Ascending aorta (tissue), 2 donors: ENCODE measurements at regions not wholly inside any gene's neighbourhood (a gene's known extent, or its start where the extent isn't known, plus 50 kb on each side); places are given as distances from the start of the nearest gene placed in this dataset.

Experiments used
- DNase-seq, 2 donors: peaks; one replicate each; pipeline ENCODE4 v3.0.0-alpha.2; 2019; ENCODE audit warnings: low spot score in 2 of 2
- H3K27ac ChIP-seq, 2 donors: fragments of 200-600 bp; sonication (generic); one replicate each; pipeline ENCODE4 v1.5.1; 2016 to 2017; ENCODE audit warnings: mild to moderate bottlenecking in 1 of 2
- H3K27me3 ChIP-seq: fragments of 200-600 bp; sonication (generic); one replicate; pipeline ENCODE4 v1.5.1; 2017
- H3K36me3 ChIP-seq, 2 donors: fragments of 200-600 bp; sonication (generic); one replicate each; pipeline ENCODE4 v1.5.1; 2016
- H3K4me1 ChIP-seq, 2 donors: fragments of 200-600 bp; sonication (generic); one replicate each; pipeline ENCODE4 v1.5.1; 2016 to 2017; ENCODE audit warnings: mild to moderate bottlenecking in 1 of 2
- H3K4me3 ChIP-seq, 2 donors: fragments of 200-600 bp; sonication (generic); one replicate each; pipeline ENCODE4 v1.5.1; 2016 to 2017; ENCODE audit warnings: mild to moderate bottlenecking in 1 of 2
- H3K9me3 ChIP-seq, 2 donors: fragments of 200-600 bp; sonication (generic); one replicate each; pipeline ENCODE4 v1.5.1; 2016
- intact Hi-C: fragments of 100-400 bp; cut with DNase I; formaldehyde crosslinking; loops from one replicate; pipeline ENCODE4 v1.15.1; 2023
- TF ChIP-seq, protein P1 (sequence below), 3 experiments: fragments of 200-600 bp in 2 of 3; fragments of 450-650 bp in 1 of 3; sonication (generic) in 2 of 3; IDR thresholded peaks; one replicate each; pipeline ENCODE4 v1.5.1; 2016 to 2019; ENCODE audit warnings: antibody characterized with exemption in 3 of 3, mild to moderate bottlenecking in 1 of 3, moderate library complexity in 1 of 3

DNA sequence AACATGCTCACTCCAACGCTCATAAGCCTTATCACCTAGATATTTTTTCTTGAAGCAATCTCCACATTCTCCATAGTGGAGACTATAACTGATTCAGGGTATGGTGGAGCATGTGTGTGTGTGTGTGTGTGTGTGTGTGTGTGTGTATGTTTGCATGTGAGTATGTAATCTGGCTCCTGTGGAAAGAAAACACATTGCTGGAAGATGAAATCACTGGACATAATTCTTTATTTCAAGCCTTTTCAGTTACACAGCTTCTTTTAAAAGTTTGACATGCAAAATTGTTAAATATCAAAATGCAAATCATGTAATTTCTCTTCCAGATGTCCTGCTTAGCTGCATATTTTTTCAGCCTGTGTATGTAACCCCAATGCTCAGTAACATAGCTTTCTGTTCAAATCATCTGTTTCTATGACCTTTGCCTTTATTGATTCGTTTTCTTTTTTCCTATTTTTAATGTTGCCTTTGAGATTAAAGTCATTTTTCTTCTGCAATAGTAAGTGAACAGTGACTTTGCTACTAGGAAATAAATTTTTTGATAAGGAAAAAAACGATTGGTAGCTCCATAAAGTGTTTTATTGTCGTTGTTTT is 80.5 kb upstream of the BTG1 start:
- no peaks in the 10 kb centered on the region for H3K36me3 ChIP-seq
- DNase-seq = no peak
- no peak overlapping the region for H3K4me3 ChIP-seq
- H3K27ac ChIP-seq = no peak overlapping the region
- H3K9me3 ChIP-seq = no peaks in the 10 kb centered on the region
- TF ChIP-seq, protein P1, sequence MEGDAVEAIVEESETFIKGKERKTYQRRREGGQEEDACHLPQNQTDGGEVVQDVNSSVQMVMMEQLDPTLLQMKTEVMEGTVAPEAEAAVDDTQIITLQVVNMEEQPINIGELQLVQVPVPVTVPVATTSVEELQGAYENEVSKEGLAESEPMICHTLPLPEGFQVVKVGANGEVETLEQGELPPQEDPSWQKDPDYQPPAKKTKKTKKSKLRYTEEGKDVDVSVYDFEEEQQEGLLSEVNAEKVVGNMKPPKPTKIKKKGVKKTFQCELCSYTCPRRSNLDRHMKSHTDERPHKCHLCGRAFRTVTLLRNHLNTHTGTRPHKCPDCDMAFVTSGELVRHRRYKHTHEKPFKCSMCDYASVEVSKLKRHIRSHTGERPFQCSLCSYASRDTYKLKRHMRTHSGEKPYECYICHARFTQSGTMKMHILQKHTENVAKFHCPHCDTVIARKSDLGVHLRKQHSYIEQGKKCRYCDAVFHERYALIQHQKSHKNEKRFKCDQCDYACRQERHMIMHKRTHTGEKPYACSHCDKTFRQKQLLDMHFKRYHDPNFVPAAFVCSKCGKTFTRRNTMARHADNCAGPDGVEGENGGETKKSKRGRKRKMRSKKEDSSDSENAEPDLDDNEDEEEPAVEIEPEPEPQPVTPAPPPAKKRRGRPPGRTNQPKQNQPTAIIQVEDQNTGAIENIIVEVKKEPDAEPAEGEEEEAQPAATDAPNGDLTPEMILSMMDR (IDR thresholded peaks at IDR 0.05) = no peak
- H3K4me1 ChIP-seq = peaks cover 0 to 4% of the 10 kb centered on the region in 2 donors
- intact Hi-C loops = no loop called here
- H3K27me3 ChIP-seq = no peaks in the 10 kb centered on the region

DNA sequence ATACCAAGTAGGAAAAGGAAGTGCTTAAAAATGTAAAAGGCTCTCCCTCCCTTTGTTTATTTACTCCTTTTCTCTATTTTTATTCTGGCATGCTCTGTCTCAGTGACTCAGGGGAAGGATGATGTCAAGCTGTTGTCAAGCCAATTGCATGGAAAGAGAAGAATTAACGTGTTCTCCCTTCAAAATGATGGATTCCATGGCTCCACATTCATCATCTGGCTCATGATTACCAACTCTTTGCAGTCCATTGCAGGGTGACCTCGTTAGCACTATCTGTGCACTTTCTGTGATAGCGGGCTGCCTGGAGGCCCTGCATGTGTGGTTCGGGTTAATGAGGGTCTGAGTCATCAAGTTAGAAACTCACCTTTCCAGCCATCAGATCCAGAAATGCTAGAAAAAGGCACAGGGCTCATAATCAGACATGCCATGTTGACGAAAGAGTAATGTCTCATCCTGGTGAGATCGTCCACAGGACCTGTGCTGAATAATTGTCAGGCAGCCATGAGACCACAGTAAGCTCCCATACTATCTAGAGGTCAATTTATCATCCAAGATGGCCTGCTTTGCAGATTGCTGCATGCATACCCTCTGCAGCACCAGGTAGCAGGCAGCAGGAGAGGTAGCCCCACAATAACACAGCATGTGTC is 79.2 kb upstream of the BTG1 start:
- intact Hi-C loops = no loop called here
- H3K4me1 ChIP-seq = peaks cover 0 to 4% of the 10 kb centered on the region in 2 donors
- H3K36me3 ChIP-seq = no peaks in the 10 kb centered on the region
- no peak overlapping the region for H3K4me3 ChIP-seq
- DNase-seq = no peak
- no peaks in the 10 kb centered on the region for H3K9me3 ChIP-seq
- TF ChIP-seq, protein P1 (IDR thresholded peaks at IDR 0.05) = no peak
- H3K27me3 ChIP-seq = no peaks in the 10 kb centered on the region
- no peak overlapping the region for H3K27ac ChIP-seq

DNA sequence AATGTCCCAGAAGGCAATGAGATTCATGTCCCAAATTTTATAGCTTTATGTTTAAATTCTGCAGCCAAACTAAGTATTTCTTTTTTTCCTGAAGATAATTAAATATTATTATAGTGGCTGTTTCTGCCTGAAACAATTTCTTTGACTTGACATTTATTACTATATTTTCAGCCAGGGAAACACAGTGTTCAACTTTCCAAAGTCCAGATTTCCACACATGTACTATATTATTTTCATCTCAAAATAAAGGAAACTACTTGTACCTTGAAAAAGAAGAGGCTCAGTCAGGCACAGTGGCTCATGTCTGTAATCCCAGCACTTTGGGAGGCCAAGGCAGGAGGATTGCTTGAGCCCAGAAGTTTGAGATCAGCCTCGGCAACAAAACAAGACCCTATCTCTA is 77.8 kb upstream of the BTG1 start:
- Histone ChIP-seq H3K27me3 (no peaks in the 10 kb centered on the region), H3K4me3 (no peak overlapping the region), H3K4me1 (peaks cover 0 to 4% of the 10 kb centered on the region in 2 donors), H3K36me3 (no peaks in the 10 kb centered on the region), H3K27ac (no peak overlapping the region), H3K9me3 (no peaks in the 10 kb centered on the region)
- TF ChIP-seq, protein P1 (IDR thresholded peaks at IDR 0.05) = no peak
- DNase-seq = no peak
- intact Hi-C loops = no loop called here

- no peak for DNase-seq
- H3K9me3 ChIP-seq = no peaks in the 10 kb centered on the region
- intact Hi-C loops = no loop called here
- TF ChIP-seq, protein P1 (IDR thresholded peaks at IDR 0.05) = no peak
- H3K27me3 ChIP-seq = no peaks in the 10 kb centered on the region
- peaks cover 0 to 4% of the 10 kb centered on the region in 2 donors for H3K4me1 ChIP-seq
- H3K4me3 ChIP-seq = no peak overlapping the region
- no peak overlapping the region for H3K27ac ChIP-seq
- no peaks in the 10 kb centered on the region for H3K36me3 ChIP-seq
Measured at GRCh38 chr12:92221656-92222315, 76.1 kb upstream of the BTG1 start.

- H3K9me3 ChIP-seq = no peaks in the 10 kb centered on the region
- H3K4me1 ChIP-seq = no peaks in the 10 kb centered on the region
- H3K36me3 ChIP-seq = no peaks in the 10 kb centered on the region
- TF ChIP-seq, protein P1 (IDR thresholded peaks at IDR 0.05) = no peak
- H3K4me3 ChIP-seq = no peak overlapping the region
- no peaks in the 10 kb centered on the region for H3K27me3 ChIP-seq
- intact Hi-C loops = no loop called here
- no peak for DNase-seq
- no peak overlapping the region for H3K27ac ChIP-seq
Measured at GRCh38 chr12:92218394-92219077, 72.9 kb upstream of the BTG1 start.
